Astrocyte (in vitro differentiated cells and primary cell): ENCODE measurements at regions not wholly inside any gene's neighbourhood (a gene's known extent, or its start where the extent isn't known, plus 50 kb on each side); places are given as distances from the start of the nearest gene placed in this dataset.

Source experiments
- DNase-seq: peaks from one replicate; pipeline ENCODE4 v3.0.0-alpha.2; 2010; ENCODE audit warnings: low read depth
- FAIRE-seq: peaks from 2 replicates; lab custom pipeline; 2011; peaks lifted over from hg19 to GRCh38; lab: Jason Lieb, UNC
- H2AFZ ChIP-seq: 2 replicates; pipeline ENCODE4 v1.6.0; 2012; ENCODE audit warnings: low read depth, low read length, inconsistent platforms
- H3K27ac ChIP-seq: 2 replicates; pipeline ENCODE4 v1.5.1; 2011; ENCODE audit warnings: low read depth, low read length, inconsistent platforms
- H3K27me3 ChIP-seq: 2 replicates; pipeline ENCODE4 v1.6.0; 2011; ENCODE audit warnings: low read length, inconsistent platforms; ENCODE audit not compliant: insufficient read depth
- H3K36me3 ChIP-seq: 2 replicates; pipeline ENCODE4 v1.5.1; 2011; ENCODE audit warnings: low read length, inconsistent platforms; ENCODE audit not compliant: insufficient read depth
- H3K4me1 ChIP-seq: 2 replicates; pipeline ENCODE4 v1.5.1; 2011; ENCODE audit warnings: low read length, inconsistent platforms; ENCODE audit not compliant: insufficient read depth
- H3K4me2 ChIP-seq: 2 replicates; pipeline ENCODE4 v1.6.0; 2012; ENCODE audit warnings: low read length, inconsistent platforms
- H3K4me3 ChIP-seq: 2 replicates; pipeline ENCODE4 v1.5.1; 2011; ENCODE audit warnings: low read depth, mild to moderate bottlenecking, low read length, inconsistent platforms; ENCODE audit not compliant: insufficient read depth
- H3K79me2 ChIP-seq: 2 replicates; pipeline ENCODE4 v1.6.0; 2012; ENCODE audit warnings: mild to moderate bottlenecking, low read length, inconsistent platforms; ENCODE audit not compliant: insufficient read depth
- H3K9ac ChIP-seq: 2 replicates; pipeline ENCODE4 v1.6.0; 2012; ENCODE audit warnings: mild to moderate bottlenecking, low read length, inconsistent platforms
- H3K9me3 ChIP-seq: 2 replicates; pipeline ENCODE4 v1.5.1; 2012; ENCODE audit warnings: low read depth, mild to moderate bottlenecking, low read length, inconsistent platforms; ENCODE audit not compliant: insufficient read depth
- H4K20me1 ChIP-seq: 2 replicates; pipeline ENCODE4 v1.6.0; 2012; ENCODE audit warnings: low read length, inconsistent platforms; ENCODE audit not compliant: insufficient read depth
- H3K27ac Mint-ChIP-seq: one replicate; pipeline ENCODE4 v1.8.0; 2021; ENCODE audit warnings: mild to moderate bottlenecking, mixed read lengths; ENCODE audit not compliant: unreplicated experiment
- H3K27me3 Mint-ChIP-seq: one replicate; pipeline ENCODE4 v1.8.0; 2021; ENCODE audit warnings: low read depth, mixed read lengths; ENCODE audit not compliant: unreplicated experiment
- H3K36me3 Mint-ChIP-seq: one replicate; pipeline ENCODE4 v1.8.0; 2021; ENCODE audit warnings: low read depth, mixed read lengths; ENCODE audit not compliant: unreplicated experiment
- H3K4me1 Mint-ChIP-seq: one replicate; pipeline ENCODE4 v1.8.0; 2021; ENCODE audit warnings: low read depth, mixed read lengths; ENCODE audit not compliant: unreplicated experiment
- H3K4me3 Mint-ChIP-seq: one replicate; pipeline ENCODE4 v1.8.0; 2021; ENCODE audit warnings: mild to moderate bottlenecking, moderate library complexity, mixed read lengths; ENCODE audit not compliant: unreplicated experiment
- H3K9me3 Mint-ChIP-seq: one replicate; pipeline ENCODE4 v1.8.0; 2021; ENCODE audit warnings: mild to moderate bottlenecking, mixed read lengths; ENCODE audit not compliant: unreplicated experiment
- EZH2 ChIP-seq: IDR thresholded peaks from 2 replicates; pipeline ENCODE4 v1.6.1; 2012; ENCODE audit warnings: mild to moderate bottlenecking, low read length, inconsistent platforms; ENCODE audit not compliant: insufficient read depth
- TF ChIP-seq, protein P1 (sequence below): IDR thresholded peaks from 2 replicates; pipeline ENCODE4 v1.5.1; 2011; ENCODE audit warnings: low read depth, mild to moderate bottlenecking, inconsistent platforms, low read length, moderate library complexity; ENCODE audit not compliant: insufficient read depth

DNA sequence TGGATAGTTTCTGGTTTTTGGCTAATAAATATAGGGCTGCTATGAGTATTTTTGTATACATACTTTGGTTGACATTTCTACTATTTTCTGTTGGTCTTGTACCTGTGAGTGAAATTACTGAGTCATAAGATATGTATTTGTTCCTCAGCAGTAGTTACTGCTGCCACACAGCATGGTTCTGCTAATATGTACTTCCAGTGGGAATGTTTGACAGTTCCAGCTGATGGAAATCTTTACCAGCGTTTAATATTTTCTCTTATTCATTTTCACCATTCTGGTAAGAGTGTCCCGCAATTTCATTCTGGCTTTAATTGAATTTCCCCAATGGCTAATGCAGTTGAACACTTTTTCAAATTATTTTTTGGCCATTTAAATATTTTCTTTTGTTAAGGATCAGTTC is 57.9 kb upstream of the IL1R1 start:
- FAIRE-seq: no peak
- H3K4me1 Mint-ChIP-seq: peaks cover 34% of the 10 kb centered on the region

DNA sequence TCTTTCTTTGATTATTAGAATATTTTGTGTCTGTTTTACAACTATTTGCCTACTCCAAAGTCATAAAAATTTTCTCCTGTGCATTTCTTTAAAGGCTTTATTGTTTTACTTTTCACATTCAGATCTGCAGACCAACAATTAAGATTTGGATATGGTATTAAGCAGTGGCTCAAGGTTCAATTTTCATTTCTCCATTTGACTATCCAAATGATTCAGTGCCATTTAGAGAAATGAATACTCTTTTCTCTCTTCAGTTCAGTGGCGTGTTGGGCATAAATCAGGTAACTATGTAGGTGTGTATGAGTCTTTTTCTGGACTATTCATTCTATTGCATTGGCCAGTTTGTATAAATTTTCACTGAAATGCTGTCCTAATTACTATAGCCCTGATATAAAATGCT is 57.3 kb upstream of the IL1R1 start:
- H4K20me1 ChIP-seq: no peaks in the 10 kb centered on the region
- H3K4me3 Mint-ChIP-seq: no peak overlapping the region
- H3K27ac ChIP-seq: no peak overlapping the region
- H3K9me3 Mint-ChIP-seq: peaks cover 4% of the 10 kb centered on the region
- DNase-seq (no peak), FAIRE-seq (no peak)
- no peak overlapping the region for H3K27ac Mint-ChIP-seq
- no peaks in the 10 kb centered on the region for H3K27me3 ChIP-seq
- TF ChIP-seq EZH2: no peak
- TF ChIP-seq, protein P1, sequence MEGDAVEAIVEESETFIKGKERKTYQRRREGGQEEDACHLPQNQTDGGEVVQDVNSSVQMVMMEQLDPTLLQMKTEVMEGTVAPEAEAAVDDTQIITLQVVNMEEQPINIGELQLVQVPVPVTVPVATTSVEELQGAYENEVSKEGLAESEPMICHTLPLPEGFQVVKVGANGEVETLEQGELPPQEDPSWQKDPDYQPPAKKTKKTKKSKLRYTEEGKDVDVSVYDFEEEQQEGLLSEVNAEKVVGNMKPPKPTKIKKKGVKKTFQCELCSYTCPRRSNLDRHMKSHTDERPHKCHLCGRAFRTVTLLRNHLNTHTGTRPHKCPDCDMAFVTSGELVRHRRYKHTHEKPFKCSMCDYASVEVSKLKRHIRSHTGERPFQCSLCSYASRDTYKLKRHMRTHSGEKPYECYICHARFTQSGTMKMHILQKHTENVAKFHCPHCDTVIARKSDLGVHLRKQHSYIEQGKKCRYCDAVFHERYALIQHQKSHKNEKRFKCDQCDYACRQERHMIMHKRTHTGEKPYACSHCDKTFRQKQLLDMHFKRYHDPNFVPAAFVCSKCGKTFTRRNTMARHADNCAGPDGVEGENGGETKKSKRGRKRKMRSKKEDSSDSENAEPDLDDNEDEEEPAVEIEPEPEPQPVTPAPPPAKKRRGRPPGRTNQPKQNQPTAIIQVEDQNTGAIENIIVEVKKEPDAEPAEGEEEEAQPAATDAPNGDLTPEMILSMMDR: no peak
- H3K4me1 Mint-ChIP-seq: peaks cover 32% of the 10 kb centered on the region
- no peaks in the 10 kb centered on the region for H3K36me3 ChIP-seq
- no peak overlapping the region for H2AFZ ChIP-seq
- no peaks in the 10 kb centered on the region for H3K27me3 Mint-ChIP-seq
- H3K36me3 Mint-ChIP-seq: peaks cover 1% of the 10 kb centered on the region
- H3K79me2 ChIP-seq: no peaks in the 10 kb centered on the region
- H3K4me3 ChIP-seq: no peak overlapping the region
- H3K9me3 ChIP-seq: peaks cover 3% of the 10 kb centered on the region
- no peak overlapping the region for H3K4me2 ChIP-seq
- H3K4me1 ChIP-seq: peaks cover 13% of the 10 kb centered on the region
- H3K9ac ChIP-seq: no peak overlapping the region

More for the DNA sequence above, 57.9 kb upstream of the IL1R1 start:
- peak overlapping the region; percentile 38 for H3K27ac Mint-ChIP-seq
- no peak overlapping the region for H3K4me3 Mint-ChIP-seq
- H3K79me2 ChIP-seq: no peaks in the 10 kb centered on the region
- no peaks in the 10 kb centered on the region for H3K27me3 Mint-ChIP-seq
- H3K4me2 ChIP-seq: no peak overlapping the region
- H3K9ac ChIP-seq: no peak overlapping the region
- H3K4me1 ChIP-seq: peaks cover 13% of the 10 kb centered on the region
- no peaks in the 10 kb centered on the region for H3K27me3 ChIP-seq
- H4K20me1 ChIP-seq: no peaks in the 10 kb centered on the region
- peaks cover 1% of the 10 kb centered on the region for H3K36me3 Mint-ChIP-seq
- H3K36me3 ChIP-seq: no peaks in the 10 kb centered on the region
- no peak overlapping the region for H3K27ac ChIP-seq
- TF ChIP-seq EZH2: no peak
- no peak overlapping the region for H2AFZ ChIP-seq
- H3K4me3 ChIP-seq: no peak overlapping the region
- peaks cover 4% of the 10 kb centered on the region for H3K9me3 Mint-ChIP-seq
- peaks cover 3% of the 10 kb centered on the region for H3K9me3 ChIP-seq
- no peak for DNase-seq

DNA sequence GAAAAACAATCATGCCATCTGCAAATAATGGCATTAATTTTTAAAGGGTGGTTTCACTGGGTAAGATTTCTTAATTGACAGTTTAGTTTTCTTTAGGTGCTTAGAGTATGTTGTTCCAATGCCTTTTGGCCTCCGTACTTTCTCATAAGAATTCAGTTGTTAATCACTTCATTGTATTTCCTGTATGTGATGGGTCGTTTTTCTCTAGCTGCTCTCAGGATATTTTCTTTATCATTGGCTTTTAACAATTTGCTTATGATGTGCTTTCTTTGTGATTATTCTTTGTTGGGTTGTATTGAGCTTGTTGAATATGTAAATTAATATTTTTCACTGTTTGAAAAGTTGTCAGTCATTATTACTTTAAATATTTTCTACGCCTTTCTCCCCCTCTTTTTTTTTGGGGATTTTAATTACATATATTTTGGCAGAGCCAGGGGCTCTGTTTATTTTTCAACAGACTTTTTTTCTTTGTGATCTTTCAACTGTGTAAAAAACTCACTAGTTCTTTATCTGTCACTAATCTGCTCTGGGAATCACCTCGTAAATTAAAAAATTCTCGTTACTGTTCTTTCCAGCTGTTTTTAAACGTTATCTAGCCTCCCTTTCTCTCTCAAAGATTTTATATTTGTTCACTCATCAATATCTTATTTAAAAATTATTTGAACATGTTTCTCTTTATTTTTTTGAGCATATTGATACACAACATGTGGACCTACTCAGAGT is 56.2 kb upstream of the IL1R1 start:
- Mint-ChIP-seq H3K27ac (no peak overlapping the region), H3K36me3 (no peaks in the 10 kb centered on the region)
- TF ChIP-seq, protein P1: no peak

More for the DNA sequence above, 56.2 kb upstream of the IL1R1 start:
- H3K9ac ChIP-seq: no peak overlapping the region
- no peak overlapping the region for H3K4me2 ChIP-seq
- H3K27me3 Mint-ChIP-seq: no peaks in the 10 kb centered on the region
- H3K9me3 ChIP-seq: peaks cover 3% of the 10 kb centered on the region
- H3K27me3 ChIP-seq: no peaks in the 10 kb centered on the region
- H3K79me2 ChIP-seq: no peaks in the 10 kb centered on the region
- no peak overlapping the region for H2AFZ ChIP-seq
- H3K36me3 ChIP-seq: no peaks in the 10 kb centered on the region
- H3K4me3 Mint-ChIP-seq: no peak overlapping the region
- FAIRE-seq: no peak
- no peaks in the 10 kb centered on the region for H4K20me1 ChIP-seq
- no peak for DNase-seq
- H3K9me3 Mint-ChIP-seq: peaks cover 4% of the 10 kb centered on the region
- no peak overlapping the region for H3K4me3 ChIP-seq
- H3K27ac ChIP-seq: no peak overlapping the region
- H3K4me1 ChIP-seq: peaks cover 13% of the 10 kb centered on the region
- H3K4me1 Mint-ChIP-seq: peaks cover 26% of the 10 kb centered on the region
